BLaER1 (cell line): ENCODE measurements at regions not wholly inside any gene's neighbourhood (a gene's known extent, or its start where the extent isn't known, plus 50 kb on each side); places are given as distances from the start of the nearest gene placed in this dataset.
"Not testable (repeated sequence)": the region's sequence is repeated elsewhere in the genome, so short reads cannot be mapped to it uniquely, and the experiment has no call there.

Experiments
- H3K27ac ChIP-seq: shearing (Covaris generic); formaldehyde crosslinking; 2 replicates; pipeline ENCODE4 v1.8.1; 2022
- H3K27me3 ChIP-seq: shearing (Covaris generic); formaldehyde crosslinking; 2 replicates; pipeline ENCODE4 v1.8.1; 2022
- H3K36me3 ChIP-seq: shearing (Covaris generic); formaldehyde crosslinking; 2 replicates; pipeline ENCODE4 v1.8.1; 2022
- H3K4me1 ChIP-seq: shearing (Covaris generic); formaldehyde crosslinking; 2 replicates; pipeline ENCODE4 v1.8.1; 2022
- H3K4me2 ChIP-seq: shearing (Covaris generic); formaldehyde crosslinking; 2 replicates; pipeline ENCODE4 v1.8.1; 2022
- H3K4me3 ChIP-seq: shearing (Covaris generic); formaldehyde crosslinking; 2 replicates; pipeline ENCODE4 v1.8.1; 2022
- H3K9ac ChIP-seq: shearing (Covaris generic); formaldehyde crosslinking; 2 replicates; pipeline ENCODE4 v1.8.1; 2022
- H3K9me3 ChIP-seq: shearing (Covaris generic); formaldehyde crosslinking; 2 replicates; pipeline ENCODE4 v1.8.1; 2022
- H4K20me1 ChIP-seq: shearing (Covaris generic); formaldehyde crosslinking; 2 replicates; pipeline ENCODE4 v1.8.1; 2022
- Cebpa-rat ChIP-seq: shearing (Covaris generic); IDR thresholded peaks from 2 replicates; pipeline ENCODE4 v1.8.1; 2022

- no peaks in the 10 kb centered on the region for H3K36me3 ChIP-seq
- H3K9ac ChIP-seq = no peak overlapping the region
- H3K27ac ChIP-seq = no peak overlapping the region
- no peaks in the 10 kb centered on the region for H4K20me1 ChIP-seq
- H3K4me2 ChIP-seq = no peak overlapping the region
- no peaks in the 10 kb centered on the region for H3K4me1 ChIP-seq
- 0 out of 2 replicates have a peak, but pooled peaks cover 10% of the 10 kb centered on the region for H3K9me3 ChIP-seq
- H3K4me3 ChIP-seq = no peak overlapping the region
- TF ChIP-seq Cebpa-rat = no peak
- no peaks in the 10 kb centered on the region for H3K27me3 ChIP-seq
Measured at GRCh38 chr2:160568856-160569255, 75.2 kb upstream of the RBMS1 start.

GRCh38 chr2:160570376-160570775, 76.8 kb upstream of the RBMS1 start:
- H3K9ac ChIP-seq = no peak overlapping the region
- H3K4me2 ChIP-seq = no peak overlapping the region
- no peaks in the 10 kb centered on the region for H3K27me3 ChIP-seq
- 0 out of 2 replicates have a peak, but pooled peaks cover 10% of the 10 kb centered on the region for H3K9me3 ChIP-seq
- no peaks in the 10 kb centered on the region for H3K4me1 ChIP-seq
- no peaks in the 10 kb centered on the region for H4K20me1 ChIP-seq
- no peak for TF ChIP-seq Cebpa-rat
- H3K4me3 ChIP-seq = no peak overlapping the region
- H3K27ac ChIP-seq = no peak overlapping the region
- no peaks in the 10 kb centered on the region for H3K36me3 ChIP-seq

GRCh38 chr2:160574468-160575140, 81.0 kb upstream of the RBMS1 start:
- Histone ChIP-seq H3K27me3 (no peaks in the 10 kb centered on the region), H4K20me1 (no peaks in the 10 kb centered on the region), H3K27ac (no peak overlapping the region), H3K4me1 (peaks cover 10% of the 10 kb centered on the region), H3K36me3 (no peaks in the 10 kb centered on the region), H3K4me3 (no peak overlapping the region), H3K4me2 (no peak overlapping the region), H3K9ac (no peak overlapping the region), H3K9me3 (0 out of 2 replicates have a peak, but pooled peaks cover 15% of the 10 kb centered on the region)
- no peak for TF ChIP-seq Cebpa-rat

GRCh38 chr2:160575368-160575767, 81.8 kb upstream of the RBMS1 start:
- no peaks in the 10 kb centered on the region for H3K36me3 ChIP-seq
- no peak overlapping the region for H3K4me3 ChIP-seq
- no peaks in the 10 kb centered on the region for H3K27me3 ChIP-seq
- no peaks in the 10 kb centered on the region for H4K20me1 ChIP-seq
- 0 out of 2 replicates have a peak, but pooled peaks cover 15% of the 10 kb centered on the region for H3K9me3 ChIP-seq
- TF ChIP-seq Cebpa-rat = no peak
- no peak overlapping the region for H3K4me2 ChIP-seq
- no peak overlapping the region for H3K27ac ChIP-seq
- no peak overlapping the region for H3K9ac ChIP-seq
- peaks cover 10% of the 10 kb centered on the region for H3K4me1 ChIP-seq

GRCh38 chr2:160576054-160576499, 82.5 kb upstream of the RBMS1 start:
- Histone ChIP-seq H3K4me3 (no peak overlapping the region), H3K4me1 (peaks cover 10% of the 10 kb centered on the region), H3K27ac (no peak overlapping the region), H3K9me3 (0 out of 2 replicates have a peak, but pooled peaks cover 15% of the 10 kb centered on the region), H3K27me3 (no peaks in the 10 kb centered on the region), H4K20me1 (no peaks in the 10 kb centered on the region), H3K36me3 (no peaks in the 10 kb centered on the region), H3K9ac (no peak overlapping the region), H3K4me2 (peak overlapping the region; percentile 32)
- no peak for TF ChIP-seq Cebpa-rat

GRCh38 chr2:160577081-160577480, 83.5 kb upstream of the RBMS1 start:
- 0 out of 2 replicates have a peak, but pooled peaks cover 14% of the 10 kb centered on the region for H3K9me3 ChIP-seq
- H3K4me2 ChIP-seq, H3K27me3 ChIP-seq, H3K4me1 ChIP-seq, H3K9ac ChIP-seq, H3K27ac ChIP-seq, H3K4me3 ChIP-seq, H4K20me1 ChIP-seq, H3K36me3 ChIP-seq: not testable (repeated sequence)

GRCh38 chr2:160581035-160581434, 87.4 kb upstream of the RBMS1 start:
- Histone ChIP-seq H3K27ac (no peak overlapping the region), H3K9me3 (0 out of 2 replicates have a peak, but pooled peaks cover 4% of the 10 kb centered on the region), H4K20me1 (no peaks in the 10 kb centered on the region), H3K9ac (no peak overlapping the region), H3K36me3 (no peaks in the 10 kb centered on the region), H3K4me3 (no peak overlapping the region), H3K27me3 (no peaks in the 10 kb centered on the region), H3K4me2 (no peak overlapping the region), H3K4me1 (peaks cover 5% of the 10 kb centered on the region)
- no peak for TF ChIP-seq Cebpa-rat

GRCh38 chr2:160581448-160581847, 87.8 kb upstream of the RBMS1 start:
- Histone ChIP-seq H3K4me3 (no peak overlapping the region), H4K20me1 (no peaks in the 10 kb centered on the region), H3K4me1 (peaks cover 1% of the 10 kb centered on the region), H3K4me2 (no peak overlapping the region), H3K9ac (no peak overlapping the region), H3K9me3 (0 out of 2 replicates have a peak, but pooled peaks cover 4% of the 10 kb centered on the region), H3K27ac (no peak overlapping the region), H3K27me3 (no peaks in the 10 kb centered on the region), H3K36me3 (no peaks in the 10 kb centered on the region)
- TF ChIP-seq Cebpa-rat = no peak

- Histone ChIP-seq H3K36me3 (no peaks in the 10 kb centered on the region), H4K20me1 (no peaks in the 10 kb centered on the region), H3K4me1 (no peaks in the 10 kb centered on the region), H3K4me2 (no peak overlapping the region), H3K9ac (no peak overlapping the region), H3K27me3 (no peaks in the 10 kb centered on the region), H3K27ac (no peak overlapping the region), H3K4me3 (no peak overlapping the region), H3K9me3 (0 out of 2 replicates have a peak, but pooled peaks cover 4% of the 10 kb centered on the region)
- no peak for TF ChIP-seq Cebpa-rat
Measured at GRCh38 chr2:160582081-160582480, 88.5 kb upstream of the RBMS1 start.

GRCh38 chr2:160582490-160583145, 89.0 kb upstream of the RBMS1 start:
- H3K36me3 ChIP-seq = no peaks in the 10 kb centered on the region
- no peak overlapping the region for H3K4me2 ChIP-seq
- no peak overlapping the region for H3K9ac ChIP-seq

More at GRCh38 chr2:160582490-160583145, 89.0 kb upstream of the RBMS1 start:
- Histone ChIP-seq H3K9me3 (0 out of 2 replicates have a peak, but pooled peaks cover 4% of the 10 kb centered on the region), H3K27me3 (no peaks in the 10 kb centered on the region), H3K4me3 (no peak overlapping the region), H3K27ac (no peak overlapping the region), H4K20me1 (no peaks in the 10 kb centered on the region), H3K4me1 (no peaks in the 10 kb centered on the region)
- no peak for TF ChIP-seq Cebpa-rat
